K562 (cell line): ENCODE measurements at regions not wholly inside any gene's neighbourhood (a gene's known extent, or its start where the extent isn't known, plus 50 kb on each side); places are given as distances from the start of the nearest gene placed in this dataset.

Experiments used
- ATAC-seq: fragments of 200-7000 bp; cut with Tn5 transposase; 3 replicates; pipeline ENCODE4 v1.9.1; 2020; ENCODE audit warnings: moderate library complexity
- BruUV-seq: library from RNA; stranded (reverse); fragments of 400-500 nt; replicated peaks from 2 replicates; lab custom pipeline; 2021; lab: Mats Ljungman, UMichigan
- CTCF ChIA-PET: fragments of 300-600 bp; formaldehyde crosslinking; extraction: SDS; loops from one replicate; lab custom pipeline; 2021; ENCODE audit warnings: low intra/inter-chr PET ratio; lab: Yijun Ruan, JAX
- POLR2A ChIA-PET: fragments of 300-600, 350-650 bp; sonication (Branson Sonifier 250); formaldehyde crosslinking; extraction: SDS; loops from one replicate; lab custom pipeline; 2021; ENCODE audit warnings: antibody characterized with exemption, inconsistent platforms; lab: Yijun Ruan, JAX
- DNase-seq, 4 experiments: peaks; one replicate each; pipeline versions ENCODE4 v3.0.0 to v3.0.0-alpha.2; 2011 to 2018; ENCODE audit warnings: low spot score in 3 of 4, mixed read lengths in 3 of 4; ENCODE audit errors: extremely low read depth in 1 of 4
- FAIRE-seq: peaks from 2 replicates; lab custom pipeline; 2011; peaks lifted over from hg19 to GRCh38; lab: Jason Lieb, UNC
- H2AFZ ChIP-seq: 2 replicates; pipeline ENCODE4 v1.6.0; 2011; ENCODE audit warnings: low read depth, low read length, control low read depth, inconsistent platforms
- H3K27ac ChIP-seq: fragments of 200-600 bp; 3 replicates; pipeline ENCODE4 v1.8.0; 2011; ENCODE audit warnings: low read depth, mild to moderate bottlenecking, control low read depth, inconsistent platforms, low read length, moderate library complexity, mixed read lengths; ENCODE audit errors: extremely low read depth
- H3K27me3 ChIP-seq, 2 experiments: fragments of 300-600 bp in 1 of 2; 2 replicates in 1 of 2; 3 replicates in 1 of 2; pipeline versions ENCODE4 v1.6.0 to v1.8.0; 2011; ENCODE audit warnings: inconsistent platforms in 2 of 2, low read length in 2 of 2, mild to moderate bottlenecking in 1 of 2, mixed read lengths in 1 of 2, moderate library complexity in 1 of 2; ENCODE audit not compliant: control insufficient read depth in 2 of 2, insufficient read depth in 2 of 2
- H3K36me3 ChIP-seq: fragments of 300-600 bp; 3 replicates; pipeline ENCODE4 v1.8.0; 2011; ENCODE audit warnings: mild to moderate bottlenecking, low read length, inconsistent platforms; ENCODE audit not compliant: control insufficient read depth, insufficient read depth
- H3K4me1 ChIP-seq, 2 experiments: fragments of 200-600 bp in 1 of 2; replicated peaks in 1 of 2; 2 replicates in 1 of 2; 3 replicates in 1 of 2; pipeline versions ENCODE4 v1.5.1 to v1.8.0; 2011; ENCODE audit warnings: inconsistent platforms in 2 of 2, low read length in 2 of 2, mild to moderate bottlenecking in 1 of 2, mixed read lengths in 1 of 2, moderate library complexity in 1 of 2; ENCODE audit not compliant: control insufficient read depth in 2 of 2, insufficient read depth in 2 of 2
- H3K4me2 ChIP-seq: 2 replicates; pipeline ENCODE4 v1.6.1; 2011; ENCODE audit warnings: low read length, control low read depth, inconsistent platforms, mixed read lengths; ENCODE audit not compliant: insufficient read depth
- H3K4me3 ChIP-seq: fragments of 200-600 bp; sonication (generic), shearing (Covaris generic); 2 replicates; pipeline ENCODE4 v1.5.1; 2016; ENCODE audit warnings: control low read depth, inconsistent platforms
- H3K79me2 ChIP-seq: fragments of 200-600 bp; 3 replicates; pipeline ENCODE4 v1.8.0; 2011; ENCODE audit warnings: low read length, inconsistent platforms; ENCODE audit not compliant: control insufficient read depth, insufficient read depth
- H3K9ac ChIP-seq, 2 experiments: 2 replicates each; pipeline versions ENCODE4 v1.6.0 to v1.6.1; 2011; ENCODE audit warnings: low read depth in 2 of 2, low read length in 2 of 2, control low read depth in 1 of 2, inconsistent platforms in 1 of 2, mild to moderate bottlenecking in 1 of 2, mixed read lengths in 1 of 2; ENCODE audit not compliant: insufficient read depth in 1 of 2
- H3K9me1 ChIP-seq: one replicate; pipeline ENCODE4 v1.6.0; 2011; ENCODE audit warnings: inconsistent platforms, mild to moderate bottlenecking, low read length, moderate library complexity; ENCODE audit not compliant: control insufficient read depth, insufficient read depth
- H3K9me3 ChIP-seq: replicated peaks from 2 replicates; pipeline ENCODE4 v1.5.1; 2011; ENCODE audit warnings: low read depth, low read length, inconsistent platforms; ENCODE audit not compliant: control insufficient read depth, insufficient read depth
- H4K20me1 ChIP-seq: replicated peaks from 2 replicates; pipeline ENCODE4 v1.6.1; 2011; ENCODE audit warnings: low read length, inconsistent platforms, mixed read lengths; ENCODE audit not compliant: control insufficient read depth, insufficient read depth
- ARID3B ChIP-seq: fragments of 250-450 bp; sonication (Bioruptor Pico); IDR thresholded peaks from 2 replicates; pipeline ENCODE4 v1.4.0; 2020; ENCODE audit warnings: borderline replicate concordance
- CREB1 ChIP-seq, 2 experiments: sonication (generic) in 1 of 2; formaldehyde crosslinking in 1 of 2; IDR thresholded peaks; 2 replicates each; pipeline versions ENCODE4 v1.6.1 to v1.8.0; 2012 to 2022; ENCODE audit warnings: inconsistent platforms in 1 of 2, mild to moderate bottlenecking in 1 of 2, missing genetic modification reagents in 1 of 2, moderate library complexity in 1 of 2
- DACH1 ChIP-seq: fragments of 450-650 bp; IDR thresholded peaks from 2 replicates; pipeline ENCODE4 v1.6.1; 2018; ENCODE audit not compliant: partially characterized antibody
- FOXJ3 ChIP-seq: sonication (generic); formaldehyde crosslinking; IDR thresholded peaks from 2 replicates; pipeline ENCODE4 v1.4.0; 2020; ENCODE audit warnings: mild to moderate bottlenecking, missing genetic modification reagents
- HCFC1 ChIP-seq: IDR thresholded peaks from 2 replicates; pipeline ENCODE4 v1.6.1; 2012; ENCODE audit warnings: low read depth, low read length, improper control_type of control experiment
- HMG20A ChIP-seq: fragments of 450-650 bp; formaldehyde crosslinking; conservative IDR thresholded peaks from 2 replicates; pipeline ENCODE4 v1.4.0; 2020; ENCODE audit warnings: mild to moderate bottlenecking, mixed read lengths
- NCOA6 ChIP-seq: fragments of 450-650 bp; IDR thresholded peaks from 2 replicates; pipeline ENCODE4 v1.6.1; 2017; ENCODE audit warnings: mild to moderate bottlenecking
- RFX1 ChIP-seq: fragments of 450-650 bp; IDR thresholded peaks from 2 replicates; pipeline ENCODE4 v1.6.1; 2016; ENCODE audit warnings: mild to moderate bottlenecking, moderate library complexity
- TSHZ1 ChIP-seq: fragments of 250-450 bp; sonication (Bioruptor Pico); IDR thresholded peaks from 2 replicates; pipeline ENCODE4 v1.4.0; 2020; ENCODE audit warnings: mild to moderate bottlenecking, moderate library complexity
- ZNF12 ChIP-seq: sonication (generic); formaldehyde crosslinking; IDR thresholded peaks from 2 replicates; pipeline ENCODE4 v1.4.0; 2020; ENCODE audit warnings: mild to moderate bottlenecking, missing genetic modification reagents
- ZNF174 ChIP-seq: fragments of 250-450 bp; sonication (Bioruptor Pico); IDR thresholded peaks from 2 replicates; pipeline ENCODE4 v1.4.0; 2020; ENCODE audit warnings: mild to moderate bottlenecking
- ZNF253 ChIP-seq: fragments of 250-450 bp; sonication (Bioruptor Pico); conservative IDR thresholded peaks from 2 replicates; pipeline ENCODE4 v1.6.1; 2021; ENCODE audit warnings: mild to moderate bottlenecking
- WGBS: fragments of 100-300 bp; shearing (Covaris generic); methylation state at CpG from one replicate; pipeline ENCODE4 v1.1.6; 2016; ENCODE audit warnings: low coverage, mixed read lengths; ENCODE audit not compliant: insufficient coverage; ENCODE audit errors: missing lambda C conversion rate; 5-methylcytosine and 5-hydroxymethylcytosine counted together
- in situ Hi-C: fragments of 300-500 bp; cut with MboI; formaldehyde crosslinking; loops from 4 replicates; pipeline ENCODE4 v1.15.0; 2018; ENCODE audit warnings: inconsistent platforms, mixed read lengths
- intact Hi-C: fragments of 100-400 bp; cut with micrococcal nuclease; formaldehyde crosslinking; loops from 2 replicates; pipeline ENCODE4 v1.14.2; 2022
- TF ChIP-seq, protein P1 (sequence below): sonication (generic); formaldehyde crosslinking; IDR thresholded peaks from 2 replicates; pipeline ENCODE4 v1.9.0; 2022; ENCODE audit warnings: mild to moderate bottlenecking, missing genetic modification reagents
- TF ChIP-seq, protein P2 (sequence below): IDR thresholded peaks from 2 replicates; pipeline ENCODE4 v1.6.1; 2011; ENCODE audit not compliant: insufficient read length; ENCODE audit errors: extremely low read depth

DNA sequence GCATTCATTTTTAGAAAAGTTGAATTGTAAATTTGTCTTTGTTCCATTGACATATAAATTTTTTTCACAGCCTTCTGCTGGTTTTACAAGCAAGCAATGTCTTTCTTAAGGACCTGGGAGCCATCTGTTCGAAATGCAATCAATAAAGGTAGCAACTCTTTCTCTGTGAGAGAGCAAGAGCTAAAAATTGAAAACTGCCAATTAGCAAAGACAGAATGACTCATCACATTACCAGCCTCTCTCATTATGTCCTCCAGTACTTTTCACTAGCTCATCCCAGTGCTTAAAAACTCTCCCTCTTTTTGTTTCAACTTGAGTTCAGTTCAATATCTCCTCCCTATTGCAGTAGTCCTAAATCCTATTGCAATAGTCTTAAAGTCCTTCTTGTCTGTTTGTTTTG, 760.7 kb upstream of the SLITRK6 start (continued):
- TF ChIP-seq TSHZ1 (CRISPR knock-in tag) (no peak), FOXJ3 (CRISPR knock-in tag) (no peak), ZNF12 (CRISPR knock-in tag) (no peak), RFX1 (no peak)
- TF ChIP-seq, protein P1, sequence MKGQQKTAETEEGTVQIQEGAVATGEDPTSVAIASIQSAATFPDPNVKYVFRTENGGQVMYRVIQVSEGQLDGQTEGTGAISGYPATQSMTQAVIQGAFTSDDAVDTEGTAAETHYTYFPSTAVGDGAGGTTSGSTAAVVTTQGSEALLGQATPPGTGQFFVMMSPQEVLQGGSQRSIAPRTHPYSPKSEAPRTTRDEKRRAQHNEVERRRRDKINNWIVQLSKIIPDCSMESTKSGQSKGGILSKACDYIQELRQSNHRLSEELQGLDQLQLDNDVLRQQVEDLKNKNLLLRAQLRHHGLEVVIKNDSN (CRISPR knock-in tag) = no peak

DNA sequence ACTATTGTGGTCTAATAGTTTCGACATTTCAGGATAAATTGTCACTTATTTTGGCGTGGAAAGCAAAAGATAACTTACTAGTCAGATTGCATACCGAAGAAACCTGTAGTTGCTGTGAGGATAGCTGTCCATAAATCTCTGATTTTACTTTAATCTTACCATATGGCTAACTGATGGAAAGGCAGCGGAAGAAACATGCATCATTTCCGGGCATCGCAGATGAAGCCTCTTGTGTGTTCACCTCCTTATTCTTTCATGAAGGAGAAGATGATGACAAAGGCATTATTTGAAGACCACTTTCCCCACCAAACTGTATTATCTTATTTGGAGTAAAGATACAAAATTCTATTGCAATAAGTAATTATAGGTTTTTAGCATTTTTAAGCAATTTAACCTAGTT, 763.6 kb upstream of the SLITRK6 start:
- Histone ChIP-seq H4K20me1 (no peaks in the 10 kb centered on the region), H3K4me2 (no peak overlapping the region), H3K9ac (no peak overlapping the region), H3K36me3 (no peaks in the 10 kb centered on the region), H3K4me1 (no peaks in the 10 kb centered on the region), H3K9me1 (no peaks in the 10 kb centered on the region), H3K27ac (no peak overlapping the region), H3K4me3 (no peak overlapping the region), H2AFZ (no peak overlapping the region), H3K27me3 (no peaks in the 10 kb centered on the region), H3K79me2 (no peaks in the 10 kb centered on the region), H3K9me3 (no peaks in the 10 kb centered on the region)
- intact Hi-C loops = no loop called here
- POLR2A ChIA-PET = no interaction called here
- BruUV-seq = no TSS peak
- CTCF ChIA-PET = no interaction called here
- ATAC-seq (no peak), DNase-seq (no peak), FAIRE-seq (no peak)
- 0% methylated on average over 6 of the region's 6 CpGs for WGBS
- in situ Hi-C loops = no loop called here
- TF ChIP-seq, protein P2, sequence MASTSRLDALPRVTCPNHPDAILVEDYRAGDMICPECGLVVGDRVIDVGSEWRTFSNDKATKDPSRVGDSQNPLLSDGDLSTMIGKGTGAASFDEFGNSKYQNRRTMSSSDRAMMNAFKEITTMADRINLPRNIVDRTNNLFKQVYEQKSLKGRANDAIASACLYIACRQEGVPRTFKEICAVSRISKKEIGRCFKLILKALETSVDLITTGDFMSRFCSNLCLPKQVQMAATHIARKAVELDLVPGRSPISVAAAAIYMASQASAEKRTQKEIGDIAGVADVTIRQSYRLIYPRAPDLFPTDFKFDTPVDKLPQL = no peak
- TF ChIP-seq HCFC1 (no peak), ARID3B (CRISPR knock-in tag) (no peak), NCOA6 (no peak), HMG20A (CRISPR knock-in tag) (no peak), ZNF174 (CRISPR knock-in tag) (no peak), ZNF253 (no peak), CREB1 (IDR thresholded peaks at IDR 0.05) (no peak), CREB1 (CRISPR knock-in tag; IDR thresholded peaks at IDR 0.05) (no peak), DACH1 (no peak)
